ENCODE measurements at regions not wholly inside any gene's neighbourhood (a gene's known extent, or its start where the extent isn't known, plus 50 kb on each side); places are given as distances from the start of the nearest gene placed in this dataset.
"Not testable (repeated sequence)": the region's sequence is repeated elsewhere in the genome, so short reads cannot be mapped to it uniquely, and the experiment has no call there.

DNA sequence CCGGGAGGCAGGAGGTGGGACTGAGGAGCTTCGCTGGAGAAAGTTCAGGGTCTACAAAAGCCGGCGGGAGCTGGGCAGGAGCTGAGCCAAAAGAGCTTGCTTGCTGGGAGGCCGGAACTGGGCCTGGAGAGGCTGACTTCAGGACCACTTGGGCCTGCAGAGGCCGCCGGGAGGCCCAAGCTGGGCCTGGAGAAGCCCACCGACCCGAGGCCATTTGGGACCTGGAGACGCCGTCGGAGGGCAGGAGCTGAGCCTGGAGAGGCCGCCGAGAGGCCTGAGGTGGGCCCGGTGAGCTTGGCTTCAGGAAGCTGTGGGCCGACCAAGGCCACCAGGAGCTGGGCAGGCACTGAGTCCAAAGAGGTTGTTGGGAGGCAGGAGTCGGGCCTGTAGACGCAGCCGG lies 318.3 kb downstream of the ZNF479 start:
- DNase-seq; ATAC-seq; H3K4me3 Mint-ChIP-seq; POLR2A ChIA-PET; H3K9me3 Mint-ChIP-seq; H3K27ac Mint-ChIP-seq; H3K27me3 Mint-ChIP-seq; H3K36me3 Mint-ChIP-seq (ENCODE audit: low read depth); intact Hi-C loops (cut with micrococcal nuclease); CTCF ChIA-PET; H3K4me1 Mint-ChIP-seq (ENCODE audit: low read depth): not testable (repeated sequence)

DNA sequence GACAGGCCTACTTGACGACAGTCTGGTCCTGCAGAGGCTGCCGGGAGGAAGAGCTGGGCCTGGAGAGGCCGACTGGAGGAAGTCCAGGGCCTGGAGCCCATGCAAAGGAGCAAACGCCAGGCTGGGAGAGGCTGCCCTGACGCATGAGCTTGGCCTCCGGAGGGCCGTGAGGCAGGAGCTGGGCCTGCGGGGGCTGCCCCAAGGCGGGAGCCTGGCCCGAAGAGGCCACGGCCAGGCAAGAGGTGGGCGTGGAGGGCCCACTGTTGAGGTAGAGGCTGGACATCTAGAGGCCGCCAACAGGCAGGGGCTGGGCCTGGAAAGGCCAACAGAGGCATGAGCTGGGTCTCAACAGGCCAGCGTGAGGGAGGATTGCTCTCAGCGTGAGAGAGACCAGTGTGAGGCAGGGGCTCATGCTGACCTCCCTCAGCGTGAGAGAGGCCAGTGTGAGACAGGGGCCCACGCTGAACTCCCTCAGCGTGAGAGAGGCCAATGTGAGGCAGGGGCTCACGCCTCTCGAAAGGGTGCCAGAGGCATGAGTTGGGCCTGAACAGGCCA lies 320.6 kb downstream of the ZNF479 start:
- ATAC-seq; H3K4me3 Mint-ChIP-seq; DNase-seq; H3K4me1 Mint-ChIP-seq (ENCODE audit: low read depth); H3K9me3 Mint-ChIP-seq; intact Hi-C loops (cut with micrococcal nuclease); H3K27me3 Mint-ChIP-seq; H3K27ac Mint-ChIP-seq; CTCF ChIA-PET; H3K36me3 Mint-ChIP-seq (ENCODE audit: low read depth); POLR2A ChIA-PET: not testable (repeated sequence)

DNA sequence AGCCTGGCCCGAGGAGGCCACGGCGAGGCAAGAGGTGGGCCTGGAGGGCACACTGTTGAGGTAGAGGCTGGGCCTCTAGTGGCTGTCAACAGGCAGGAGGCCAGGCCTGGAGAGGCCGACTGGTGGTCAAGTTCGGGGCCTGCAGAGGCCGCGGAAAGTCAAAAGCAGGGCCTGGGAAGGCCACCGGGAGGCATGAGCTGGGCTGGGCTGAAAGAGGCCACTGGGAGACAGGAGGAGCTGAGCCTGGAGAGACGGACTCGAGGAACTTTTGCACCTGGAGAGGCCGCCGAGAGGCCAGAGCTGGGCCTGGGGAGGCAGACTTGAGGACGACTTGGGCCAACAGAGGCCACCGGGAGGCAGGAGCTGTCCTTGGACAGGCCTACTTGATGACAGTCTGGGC lies 321.2 kb downstream of the ZNF479 start:
- H3K9me3 Mint-ChIP-seq, result no peaks in the 10 kb centered on the region
- ChIA-PET CTCF (no interaction called here), POLR2A (no interaction called here)
- no peak for ATAC-seq
- intact Hi-C loops (cut with micrococcal nuclease), result no loop called here
- H3K4me3 Mint-ChIP-seq, result no peak overlapping the region
- no peaks in the 10 kb centered on the region for H3K36me3 Mint-ChIP-seq (ENCODE audit: low read depth)
- no peak overlapping the region for H3K27ac Mint-ChIP-seq
- no peak for DNase-seq
- TF ChIP-seq, protein P1, sequence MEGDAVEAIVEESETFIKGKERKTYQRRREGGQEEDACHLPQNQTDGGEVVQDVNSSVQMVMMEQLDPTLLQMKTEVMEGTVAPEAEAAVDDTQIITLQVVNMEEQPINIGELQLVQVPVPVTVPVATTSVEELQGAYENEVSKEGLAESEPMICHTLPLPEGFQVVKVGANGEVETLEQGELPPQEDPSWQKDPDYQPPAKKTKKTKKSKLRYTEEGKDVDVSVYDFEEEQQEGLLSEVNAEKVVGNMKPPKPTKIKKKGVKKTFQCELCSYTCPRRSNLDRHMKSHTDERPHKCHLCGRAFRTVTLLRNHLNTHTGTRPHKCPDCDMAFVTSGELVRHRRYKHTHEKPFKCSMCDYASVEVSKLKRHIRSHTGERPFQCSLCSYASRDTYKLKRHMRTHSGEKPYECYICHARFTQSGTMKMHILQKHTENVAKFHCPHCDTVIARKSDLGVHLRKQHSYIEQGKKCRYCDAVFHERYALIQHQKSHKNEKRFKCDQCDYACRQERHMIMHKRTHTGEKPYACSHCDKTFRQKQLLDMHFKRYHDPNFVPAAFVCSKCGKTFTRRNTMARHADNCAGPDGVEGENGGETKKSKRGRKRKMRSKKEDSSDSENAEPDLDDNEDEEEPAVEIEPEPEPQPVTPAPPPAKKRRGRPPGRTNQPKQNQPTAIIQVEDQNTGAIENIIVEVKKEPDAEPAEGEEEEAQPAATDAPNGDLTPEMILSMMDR (IDR thresholded peaks at IDR 0.05), result no peak
- H3K27me3 Mint-ChIP-seq, result no peaks in the 10 kb centered on the region
- H3K4me1 Mint-ChIP-seq (ENCODE audit: low read depth), result no peaks in the 10 kb centered on the region

DNA sequence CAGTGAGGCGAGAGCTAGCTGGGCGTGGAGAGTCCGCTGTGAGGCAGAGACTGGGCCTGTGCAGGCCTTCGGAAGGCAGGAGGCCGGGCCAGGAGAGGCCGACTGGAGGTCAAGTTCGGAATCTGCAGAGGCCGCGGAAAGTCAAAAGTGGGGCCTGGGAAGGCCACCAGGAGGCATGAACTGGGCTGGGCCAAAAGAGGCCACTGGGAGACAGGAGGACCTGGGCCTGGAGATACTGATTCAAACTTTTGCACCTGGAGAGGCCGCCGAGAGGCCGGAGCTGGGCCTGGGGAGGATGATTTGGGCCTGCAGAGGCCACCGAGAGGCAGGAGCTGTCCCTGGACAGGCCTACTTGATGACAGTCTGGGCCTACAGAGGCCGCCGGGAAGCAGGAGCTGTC lies 321.8 kb downstream of the ZNF479 start:
- POLR2A ChIA-PET, result no interaction called here
- H3K27me3 Mint-ChIP-seq, result no peaks in the 10 kb centered on the region

DNA sequence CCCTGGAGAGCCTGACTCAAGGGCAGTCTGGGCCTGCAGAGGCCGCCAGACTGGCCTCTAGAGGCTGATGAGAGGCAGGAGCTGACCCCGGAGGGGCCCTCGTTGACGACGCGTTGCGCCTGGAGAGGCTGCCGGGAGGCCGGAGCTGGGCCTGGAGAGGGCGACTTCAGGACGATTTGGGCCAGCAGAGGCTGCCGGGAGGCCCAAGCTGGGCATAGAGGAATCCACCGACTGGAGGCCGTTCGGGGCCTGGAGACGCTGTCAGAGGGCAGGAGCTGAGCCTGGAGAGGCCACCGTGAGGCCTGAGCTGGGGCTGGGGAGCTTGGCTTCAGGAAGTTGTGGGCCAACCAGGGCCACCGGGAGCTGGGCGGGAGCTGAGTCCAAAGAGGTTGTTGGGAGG lies 322.5 kb downstream of the ZNF479 start:
- H3K4me1 Mint-ChIP-seq (ENCODE audit: low read depth); H3K27ac Mint-ChIP-seq; H3K4me3 Mint-ChIP-seq; H3K36me3 Mint-ChIP-seq (ENCODE audit: low read depth); H3K9me3 Mint-ChIP-seq; intact Hi-C loops (cut with micrococcal nuclease); DNase-seq; H3K27me3 Mint-ChIP-seq; ATAC-seq; CTCF ChIA-PET; POLR2A ChIA-PET: not testable (repeated sequence)

More for the DNA sequence above, 321.8 kb downstream of the ZNF479 start:
- TF ChIP-seq, protein P1 (IDR thresholded peaks at IDR 0.05), result no peak
- no peak overlapping the region for H3K27ac Mint-ChIP-seq
- no peaks in the 10 kb centered on the region for H3K36me3 Mint-ChIP-seq (ENCODE audit: low read depth)
- no peaks in the 10 kb centered on the region for H3K9me3 Mint-ChIP-seq
- H3K4me1 Mint-ChIP-seq (ENCODE audit: low read depth), result no peaks in the 10 kb centered on the region
- ATAC-seq (no peak), DNase-seq (no peak)
- CTCF ChIA-PET, result no interaction called here
- intact Hi-C loops (cut with micrococcal nuclease), result no loop called here
- no peak overlapping the region for H3K4me3 Mint-ChIP-seq

DNA sequence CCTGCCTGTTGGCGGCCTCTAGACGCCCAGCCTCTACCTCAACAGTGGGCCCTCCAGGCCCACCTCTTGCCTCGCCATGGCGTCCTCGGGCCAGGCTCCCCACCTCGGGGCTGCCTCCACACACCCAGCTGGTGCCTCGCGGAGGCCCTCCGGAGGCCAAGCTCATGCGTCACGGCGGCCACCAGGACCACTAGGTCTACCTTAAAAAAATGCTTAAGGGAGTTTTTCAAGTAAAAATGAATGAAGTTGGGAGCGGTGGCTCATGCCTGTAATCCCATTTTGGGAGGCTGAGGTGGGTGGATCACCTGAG lies 327.5 kb downstream of the ZNF479 start:
- H3K27me3 Mint-ChIP-seq; H3K27ac Mint-ChIP-seq; H3K9me3 Mint-ChIP-seq; POLR2A ChIA-PET; ATAC-seq; CTCF ChIA-PET; H3K4me1 Mint-ChIP-seq (ENCODE audit: low read depth); H3K4me3 Mint-ChIP-seq; H3K36me3 Mint-ChIP-seq (ENCODE audit: low read depth); DNase-seq; intact Hi-C loops (cut with micrococcal nuclease): not testable (repeated sequence)

DNA sequence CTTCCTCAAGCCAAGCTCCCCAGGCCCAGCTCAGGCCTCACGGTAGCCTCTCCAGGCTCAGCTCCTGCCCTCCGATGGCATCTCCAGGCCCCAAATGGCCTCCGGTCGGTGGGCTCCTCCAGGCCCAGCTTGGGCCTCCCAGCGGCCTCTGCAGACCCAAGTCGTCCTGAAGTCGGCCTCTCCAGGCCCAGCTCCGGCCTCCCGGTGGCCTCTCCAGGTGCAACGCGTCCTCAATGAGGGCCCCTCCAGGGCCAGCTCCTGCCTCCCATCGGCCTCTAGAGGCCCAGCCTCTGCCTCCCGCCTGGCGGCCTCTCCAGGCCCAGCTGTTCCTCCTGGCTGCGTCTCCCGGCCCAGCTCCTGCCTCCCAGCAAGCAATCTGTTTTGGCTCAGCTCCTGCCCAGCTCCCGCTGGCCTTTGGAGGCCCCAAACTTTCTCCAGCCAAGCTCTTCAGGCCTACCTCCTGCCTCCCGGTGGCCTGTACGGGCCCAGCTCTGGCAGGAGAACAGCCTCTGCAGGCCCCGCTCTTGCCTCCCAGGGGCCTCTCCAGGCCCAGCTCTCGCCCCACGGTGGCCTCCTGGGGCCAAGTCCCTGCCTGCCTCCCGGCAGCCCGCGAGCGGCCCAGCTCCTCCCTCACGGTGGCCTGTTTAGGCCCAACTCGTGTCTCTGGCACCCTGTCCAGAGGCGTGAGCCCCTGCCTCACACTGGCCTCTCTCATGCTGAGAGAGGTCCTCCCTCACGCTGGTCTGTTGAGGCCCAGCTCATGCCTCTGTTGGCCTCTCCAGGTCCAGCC lies 328.1 kb downstream of the ZNF479 start:
- H3K9me3 Mint-ChIP-seq; H3K4me1 Mint-ChIP-seq (ENCODE audit: low read depth); intact Hi-C loops (cut with micrococcal nuclease); ATAC-seq; POLR2A ChIA-PET; H3K4me3 Mint-ChIP-seq; H3K36me3 Mint-ChIP-seq (ENCODE audit: low read depth); H3K27me3 Mint-ChIP-seq; CTCF ChIA-PET; DNase-seq; H3K27ac Mint-ChIP-seq: not testable (repeated sequence)

DNA sequence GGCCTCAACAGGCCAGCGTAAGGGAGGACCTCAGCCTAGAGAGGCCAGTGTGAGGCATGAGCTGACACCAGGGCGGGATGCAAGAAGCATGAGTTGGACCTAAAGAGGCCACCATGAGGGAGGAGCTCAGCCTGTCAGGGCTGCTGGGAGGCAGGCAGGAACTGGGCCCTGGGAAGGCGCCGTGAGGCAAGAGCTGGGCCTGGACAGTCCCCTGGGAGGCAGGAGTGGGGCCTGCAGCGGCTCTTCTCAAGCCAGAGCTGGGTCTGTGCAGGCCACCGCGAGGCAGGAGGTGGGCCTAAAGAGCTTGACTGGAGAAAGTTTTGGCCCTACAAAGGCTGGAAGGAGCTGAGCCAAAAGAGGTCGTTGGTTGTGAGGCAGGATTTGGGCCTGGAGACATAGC lies 328.9 kb downstream of the ZNF479 start:
- H3K4me1 Mint-ChIP-seq (ENCODE audit: low read depth); H3K9me3 Mint-ChIP-seq; ATAC-seq; H3K27ac Mint-ChIP-seq; H3K27me3 Mint-ChIP-seq; H3K36me3 Mint-ChIP-seq (ENCODE audit: low read depth); CTCF ChIA-PET; H3K4me3 Mint-ChIP-seq; intact Hi-C loops (cut with micrococcal nuclease); DNase-seq; POLR2A ChIA-PET: not testable (repeated sequence)

DNA sequence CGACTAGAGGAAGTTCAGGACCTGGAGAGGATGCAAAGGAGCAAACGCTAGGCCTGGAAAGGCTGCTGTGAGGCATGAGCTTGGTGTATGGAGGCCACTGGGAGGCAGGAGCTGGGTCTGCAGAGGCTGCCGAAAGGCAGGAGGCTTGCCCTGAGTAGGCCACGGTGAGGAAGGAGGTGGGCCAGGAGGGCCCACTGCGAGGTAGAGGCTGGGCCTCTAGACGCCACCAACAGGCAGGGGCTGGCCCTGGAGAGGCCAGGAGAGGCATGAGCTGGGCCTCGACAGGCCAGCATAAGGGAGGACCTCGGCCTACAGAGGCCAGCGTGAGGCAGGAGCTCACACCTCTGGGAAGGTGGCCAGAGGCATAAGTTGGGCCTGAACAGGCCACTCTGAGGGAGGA lies 330.0 kb downstream of the ZNF479 start:
- CTCF ChIA-PET; H3K9me3 Mint-ChIP-seq; H3K36me3 Mint-ChIP-seq (ENCODE audit: low read depth); DNase-seq; H3K4me1 Mint-ChIP-seq (ENCODE audit: low read depth); H3K4me3 Mint-ChIP-seq; POLR2A ChIA-PET; H3K27me3 Mint-ChIP-seq; ATAC-seq; H3K27ac Mint-ChIP-seq; intact Hi-C loops (cut with micrococcal nuclease): not testable (repeated sequence)

DNA sequence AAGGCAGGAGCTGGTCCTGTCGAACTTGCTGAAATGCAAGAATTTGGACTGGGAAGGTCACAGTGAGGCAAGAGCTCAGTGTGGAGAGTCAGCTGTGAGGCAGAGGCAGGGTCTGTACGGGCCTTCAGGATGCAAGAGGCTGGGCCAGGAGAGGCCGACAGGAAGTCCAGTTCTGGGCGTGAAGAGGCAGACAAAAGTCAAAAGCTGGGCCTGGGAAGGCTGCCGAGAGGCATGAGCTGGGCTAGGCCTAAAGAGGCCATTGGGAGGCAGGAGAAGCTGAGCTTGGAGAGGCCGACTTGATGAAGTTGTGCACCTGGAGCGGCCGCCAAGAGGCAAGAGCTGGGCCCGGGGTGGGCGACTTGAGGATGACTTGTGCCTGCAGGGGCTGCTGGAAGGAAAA lies 330.5 kb downstream of the ZNF479 start:
- H3K9me3 Mint-ChIP-seq; H3K4me1 Mint-ChIP-seq (ENCODE audit: low read depth); intact Hi-C loops (cut with micrococcal nuclease); H3K27ac Mint-ChIP-seq; H3K27me3 Mint-ChIP-seq; CTCF ChIA-PET; H3K36me3 Mint-ChIP-seq (ENCODE audit: low read depth); H3K4me3 Mint-ChIP-seq; DNase-seq; ATAC-seq; POLR2A ChIA-PET: not testable (repeated sequence)

DNA sequence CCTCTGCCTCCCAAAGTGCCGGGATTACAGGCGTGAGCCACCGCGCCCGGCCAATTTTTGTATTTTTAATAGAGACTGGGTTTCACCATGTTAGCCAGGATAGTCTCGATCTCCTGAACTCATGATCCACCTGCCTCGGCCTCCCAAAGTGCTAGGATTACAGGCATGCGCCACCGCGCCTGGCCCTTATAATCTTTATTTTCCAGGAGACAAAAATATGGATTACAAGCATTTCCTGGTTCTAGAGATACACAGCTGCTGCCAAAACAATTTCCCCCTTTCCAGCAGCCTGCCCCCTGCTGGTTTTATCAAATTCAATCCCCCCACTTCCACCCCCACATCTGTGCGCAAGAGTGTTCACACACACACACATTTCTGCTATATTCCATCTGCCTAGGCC lies 333.4 kb downstream of the ZNF479 start:
- DNase-seq; POLR2A ChIA-PET; CTCF ChIA-PET; H3K36me3 Mint-ChIP-seq (ENCODE audit: low read depth); intact Hi-C loops (cut with micrococcal nuclease); H3K4me3 Mint-ChIP-seq; H3K9me3 Mint-ChIP-seq; H3K4me1 Mint-ChIP-seq (ENCODE audit: low read depth); H3K27ac Mint-ChIP-seq; ATAC-seq; H3K27me3 Mint-ChIP-seq: not testable (repeated sequence)
